Keratinocyte (primary cell): ENCODE measurements at regions not wholly inside any gene's neighbourhood (a gene's known extent, or its start where the extent isn't known, plus 50 kb on each side); places are given as distances from the start of the nearest gene placed in this dataset.

Experiments used
- DNase-seq: peaks from one replicate; pipeline ENCODE4 v3.0.0-alpha.2; 2011; ENCODE audit warnings: low read depth, missing footprints, low spot score
- FAIRE-seq: peaks from 2 replicates; lab custom pipeline; 2011; peaks lifted over from hg19 to GRCh38; lab: Jason Lieb, UNC
- H2AFZ ChIP-seq: 2 replicates; pipeline ENCODE4 v1.6.0; 2012; ENCODE audit warnings: low read length, control low read depth, inconsistent platforms; ENCODE audit not compliant: control insufficient read depth
- H3K27ac ChIP-seq: 2 replicates; pipeline ENCODE4 v1.5.1; 2011; ENCODE audit warnings: low read length; ENCODE audit not compliant: control insufficient read depth, insufficient read depth
- H3K27me3 ChIP-seq: 3 replicates; pipeline ENCODE4 v1.6.0; 2011; ENCODE audit warnings: low read length; ENCODE audit not compliant: control insufficient read depth, insufficient read depth; ENCODE audit errors: extremely low read depth
- H3K36me3 ChIP-seq, 2 experiments: 2 replicates in 1 of 2; 3 replicates in 1 of 2; pipeline ENCODE4 v1.5.1; 2011; ENCODE audit warnings: low read length in 2 of 2, mild to moderate bottlenecking in 1 of 2; ENCODE audit not compliant: control insufficient read depth in 2 of 2, insufficient read depth in 2 of 2; ENCODE audit errors: extremely low read depth in 1 of 2
- H3K4me1 ChIP-seq: 3 replicates; pipeline ENCODE4 v1.5.1; 2011; ENCODE audit warnings: low read length; ENCODE audit not compliant: control insufficient read depth, insufficient read depth; ENCODE audit errors: extremely low read depth
- H3K4me2 ChIP-seq: 3 replicates; pipeline ENCODE4 v1.6.0; 2011; ENCODE audit warnings: low read depth, low read length; ENCODE audit not compliant: control insufficient read depth, insufficient read depth; ENCODE audit errors: extremely low read depth
- H3K4me3 ChIP-seq, 3 experiments: fragments of 200-600 bp in 1 of 3; sonication (generic) in 1 of 3; 2 replicates in 2 of 3; 3 replicates in 1 of 3; pipeline ENCODE4 v1.5.1; 2011 to 2016; ENCODE audit warnings: low read length in 3 of 3, mild to moderate bottlenecking in 3 of 3, control low read depth in 2 of 3, inconsistent platforms in 1 of 3, low read depth in 1 of 3, mixed read lengths in 1 of 3, mixed run types in 1 of 3, moderate library complexity in 1 of 3; ENCODE audit not compliant: control insufficient read depth in 2 of 3, insufficient read depth in 2 of 3; ENCODE audit errors: extremely low read depth in 1 of 3
- H3K79me2 ChIP-seq: 2 replicates; pipeline ENCODE4 v1.6.0; 2012; ENCODE audit warnings: low read length; ENCODE audit not compliant: control insufficient read depth, insufficient read depth
- H3K9ac ChIP-seq: 3 replicates; pipeline ENCODE4 v1.6.0; 2011; ENCODE audit warnings: low read length; ENCODE audit not compliant: control insufficient read depth, insufficient read depth; ENCODE audit errors: extremely low read depth
- H3K9me1 ChIP-seq: 3 replicates; pipeline ENCODE4 v1.6.0; 2011; ENCODE audit warnings: low read length; ENCODE audit not compliant: control insufficient read depth, insufficient read depth; ENCODE audit errors: extremely low read depth
- H3K9me3 ChIP-seq: 2 replicates; pipeline ENCODE4 v1.5.1; 2012; ENCODE audit warnings: low read depth, low read length; ENCODE audit not compliant: control insufficient read depth
- H4K20me1 ChIP-seq: 3 replicates; pipeline ENCODE4 v1.6.0; 2011; ENCODE audit warnings: low read length; ENCODE audit not compliant: control insufficient read depth, insufficient read depth; ENCODE audit errors: extremely low read depth
- CTCF ChIP-seq, 3 experiments: IDR thresholded peaks in 1 of 3; conservative IDR thresholded peaks in 1 of 3; optimal IDR thresholded peaks in 1 of 3; 2 replicates in 2 of 3; 3 replicates in 1 of 3; pipeline versions ENCODE3 to v1.5.1; 2011; ENCODE audit warnings: low read length in 3 of 3, mild to moderate bottlenecking in 3 of 3, moderate library complexity in 2 of 3, control low read depth in 1 of 3, inconsistent platforms in 1 of 3; ENCODE audit not compliant: insufficient read depth in 2 of 3; ENCODE audit errors: extremely low read depth in 1 of 3
- EZH2 ChIP-seq: IDR thresholded peaks from one replicate; pipeline ENCODE4 v1.6.1; 2012; ENCODE audit warnings: inconsistent platforms, mild to moderate bottlenecking, low read length, moderate library complexity
- dilution Hi-C: fragments of 300-500 bp; cut with MboI; formaldehyde crosslinking; loops from one replicate; pipeline ENCODE4 v1.7.0; 2020; ENCODE audit warnings: low sequenced_read_pairs; ENCODE audit not compliant: extremely low pct_ligation_motif_present

DNA sequence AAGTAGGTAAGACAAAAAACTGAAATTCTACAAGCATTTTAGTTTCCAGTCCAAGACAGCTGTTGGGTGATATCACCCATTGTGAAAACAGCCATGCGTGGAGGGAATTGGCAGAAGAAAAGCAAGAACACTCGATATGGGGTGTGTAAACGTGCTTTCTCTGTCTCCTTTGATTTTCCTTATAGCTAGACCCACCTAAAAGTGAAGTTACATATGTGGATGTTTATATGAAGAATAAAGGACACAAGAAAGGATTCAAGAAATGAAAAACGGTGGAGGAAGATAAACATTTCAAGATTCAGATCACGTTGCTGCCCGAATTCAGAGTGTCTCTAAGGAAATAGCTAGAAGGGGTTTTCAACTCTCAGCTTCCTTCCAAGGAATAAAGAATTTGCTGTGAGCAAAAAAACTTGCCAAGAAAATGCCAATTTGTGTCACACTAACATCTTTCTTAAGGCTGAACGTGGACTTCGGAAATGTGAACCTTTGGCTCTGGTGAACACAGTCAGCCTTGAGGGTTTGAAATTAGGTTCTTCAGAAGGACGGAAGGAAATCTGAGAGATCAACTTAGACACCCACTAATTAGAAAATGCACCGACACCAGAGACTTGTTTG lies 269.0 kb upstream of the ADAMTS9 start:
- Histone ChIP-seq H3K9ac (no peak overlapping the region), H3K4me3 (no peak overlapping the region), H3K79me2 (no peaks in the 10 kb centered on the region), H2AFZ (no peak overlapping the region), H4K20me1 (no peaks in the 10 kb centered on the region), H3K9me1 (no peaks in the 10 kb centered on the region), H3K4me1 (no peaks in the 10 kb centered on the region), H3K36me3 (no peaks in the 10 kb centered on the region), H3K4me2 (no peak overlapping the region), H3K27me3 (no peaks in the 10 kb centered on the region), H3K27ac (no peak overlapping the region), H3K9me3 (no peaks in the 10 kb centered on the region)
- no peak for DNase-seq
- FAIRE-seq = no peak
- no peak for TF ChIP-seq EZH2
- no peak for TF ChIP-seq CTCF (optimal IDR thresholded peaks at IDR 0.05 in 1 of 3, IDR thresholded peaks at IDR 0.05 in 1 of 3, conservative IDR thresholded peaks at IDR 0.05 in 1 of 3; ENCODE audit: extremely low read depth in 1 of 3, insufficient read depth in 2 of 3, low read length in 3 of 3)
- dilution Hi-C loops = no loop called here

- no peaks in the 10 kb centered on the region for H3K36me3 ChIP-seq
- no peak overlapping the region for H3K27ac ChIP-seq
- no peaks in the 10 kb centered on the region for H3K9me3 ChIP-seq
- H3K4me3 ChIP-seq = no peak overlapping the region
- H2AFZ ChIP-seq = no peak overlapping the region
- no peaks in the 10 kb centered on the region for H4K20me1 ChIP-seq
- dilution Hi-C loops = no loop called here
- no peak overlapping the region for H3K9ac ChIP-seq
- H3K9me1 ChIP-seq = no peaks in the 10 kb centered on the region
- H3K27me3 ChIP-seq = no peaks in the 10 kb centered on the region
- no peaks in the 10 kb centered on the region for H3K79me2 ChIP-seq
- FAIRE-seq (no peak), DNase-seq (no peak)
- H3K4me2 ChIP-seq = no peak overlapping the region
- TF ChIP-seq EZH2 (no peak), CTCF (optimal IDR thresholded peaks at IDR 0.05 in 1 of 3, IDR thresholded peaks at IDR 0.05 in 1 of 3, conservative IDR thresholded peaks at IDR 0.05 in 1 of 3; ENCODE audit: extremely low read depth in 1 of 3, insufficient read depth in 2 of 3, low read length in 3 of 3) (no peak)
- no peaks in the 10 kb centered on the region for H3K4me1 ChIP-seq
Measured at GRCh38 chr3:64954995-64955636, 267.3 kb upstream of the ADAMTS9 start.
